HG02642 (cell line): ENCODE measurements at regions not wholly inside any gene's neighbourhood (a gene's known extent, or its start where the extent isn't known, plus 50 kb on each side); places are given as distances from the start of the nearest gene placed in this dataset.

Source experiments
- ATAC-seq: cut with Tn5 transposase; IDR thresholded peaks from one replicate; pipeline ENCODE4 v1.9.1; 2021; ENCODE audit warnings: mild to moderate bottlenecking; ENCODE audit not compliant: unreplicated experiment, poor library complexity

DNA sequence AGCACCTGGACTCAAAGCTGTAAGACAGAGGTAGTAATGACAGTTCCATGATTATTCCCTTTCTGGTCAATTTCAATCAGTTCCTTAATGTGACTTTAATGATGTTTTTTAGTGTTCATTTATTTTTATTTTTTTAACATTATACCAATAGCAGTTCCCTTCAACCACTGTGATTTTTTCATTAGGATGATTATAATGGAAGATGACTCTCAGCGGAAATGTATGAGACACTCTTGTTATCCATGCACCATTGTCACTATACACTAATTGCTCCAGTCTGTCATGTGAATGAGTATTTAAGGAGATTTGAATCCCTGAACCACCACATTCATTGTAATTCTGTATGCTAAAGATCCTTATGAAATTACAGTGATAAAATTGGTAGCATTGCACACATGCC, 2102.3 kb upstream of the AGA start:
- ATAC-seq = no peak

GRCh38 chr4:179552131-179552530, 2109.9 kb upstream of the AGA start:
- ATAC-seq = no peak

DNA sequence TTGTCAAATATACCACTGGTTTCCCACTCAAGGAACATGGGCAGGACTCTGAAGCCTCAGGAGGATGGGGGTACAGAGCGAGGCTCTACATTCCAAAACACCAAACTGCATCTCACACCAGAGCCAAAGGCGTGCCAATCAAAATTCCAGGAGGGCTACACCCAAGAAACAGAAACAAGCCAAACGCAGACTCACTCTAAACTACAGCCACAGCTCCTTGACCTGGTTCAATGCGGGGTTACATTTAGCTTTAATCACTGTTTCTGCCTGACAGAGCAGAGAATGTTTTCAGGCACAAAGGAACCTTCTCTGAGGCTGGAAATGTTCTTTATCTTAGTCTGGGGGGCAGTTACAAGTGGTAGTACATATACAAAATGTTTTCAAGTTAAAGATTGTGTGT, 2121.5 kb upstream of the AGA start:
- no peak for ATAC-seq

DNA sequence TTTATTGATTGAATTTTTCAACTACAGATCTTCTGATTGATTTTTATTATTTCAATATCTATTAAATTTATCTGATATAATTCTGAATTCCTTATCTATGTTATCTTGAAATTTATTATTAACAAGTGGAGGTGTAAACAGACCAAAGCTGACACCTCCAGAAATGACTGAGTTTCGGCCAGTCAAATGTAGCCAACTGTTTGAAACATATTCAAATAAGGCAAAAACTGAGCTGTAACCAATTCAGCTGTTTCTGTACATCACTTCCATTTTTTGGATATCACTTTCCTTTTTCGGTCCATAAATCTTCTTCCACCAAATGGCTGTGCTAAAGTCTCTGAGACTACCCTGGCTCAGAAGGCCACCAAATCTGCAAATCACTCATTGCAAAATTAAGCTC, 2127.3 kb upstream of the AGA start:
- no peak for ATAC-seq

GRCh38 chr4:179582164-179582905, 2140.1 kb upstream of the AGA start:
- no peak for ATAC-seq

- ATAC-seq = no peak
Observed at GRCh38 chr4:179583221-179583620, 2141.0 kb upstream of the AGA start.

- ATAC-seq = no peak
Observed at GRCh38 chr4:179584101-179584500, 2141.9 kb upstream of the AGA start.

- ATAC-seq = no peak
Observed at GRCh38 chr4:179585761-179586160, 2143.5 kb upstream of the AGA start.

GRCh38 chr4:179586460-179586859, 2144.2 kb upstream of the AGA start:
- ATAC-seq = no peak

DNA sequence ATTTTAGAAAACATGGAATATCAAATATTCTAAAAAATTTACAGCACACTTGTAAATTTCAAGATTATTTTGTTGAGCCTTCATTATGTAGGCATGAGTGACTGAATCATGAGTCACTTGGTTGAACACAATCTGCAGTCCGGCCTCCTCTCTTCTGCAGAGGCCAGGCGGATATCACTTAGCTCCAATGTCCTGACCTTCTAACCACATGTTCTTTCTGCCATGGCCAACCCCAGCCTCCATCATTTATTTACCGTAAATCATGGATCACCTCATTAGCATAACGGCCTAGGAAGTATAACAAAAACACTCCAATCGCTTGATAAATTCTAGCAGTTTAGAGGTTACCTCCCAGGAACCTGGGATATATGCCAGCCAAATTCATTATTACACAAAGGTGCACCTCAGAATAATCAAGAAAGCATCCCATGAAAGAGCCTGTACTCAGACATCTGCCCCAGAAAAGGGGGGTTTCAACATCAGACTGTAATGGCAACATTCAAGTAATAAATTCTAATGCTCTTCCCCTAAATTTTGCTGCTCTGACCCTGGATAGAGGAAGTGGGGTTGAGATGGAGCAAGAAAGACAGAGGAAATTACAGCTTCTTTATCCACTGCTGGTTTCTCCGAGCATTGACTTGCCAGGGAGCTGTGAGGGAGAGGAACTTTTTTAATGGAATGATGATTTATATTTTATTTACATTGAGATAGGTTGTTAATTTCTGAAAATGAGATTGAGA, 2153.6 kb upstream of the AGA start:
- no peak for ATAC-seq

- no peak for ATAC-seq
Observed at GRCh38 chr4:179596621-179597020, 2154.4 kb upstream of the AGA start.

GRCh38 chr4:179597301-179597700, 2155.1 kb upstream of the AGA start:
- ATAC-seq = no peak

DNA sequence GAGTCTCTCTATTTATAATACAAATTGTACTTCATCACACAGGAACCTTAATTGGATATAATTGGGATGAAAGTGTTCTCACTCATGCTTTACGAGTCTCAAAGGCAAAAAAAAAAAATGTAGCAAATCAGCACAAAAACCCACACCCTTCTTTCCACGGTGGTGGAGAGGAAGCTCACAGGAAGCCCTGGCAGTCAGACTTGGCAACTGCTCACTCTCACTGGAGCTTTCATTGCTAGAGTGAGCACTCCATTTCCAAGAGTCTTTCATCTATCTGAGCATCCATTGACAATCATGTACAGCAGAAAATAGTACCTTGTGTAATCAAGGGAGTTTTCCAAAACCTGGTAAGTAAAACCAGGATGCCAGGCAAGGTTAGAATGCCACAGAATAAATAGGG, 2159.4 kb upstream of the AGA start:
- ATAC-seq = no peak

DNA sequence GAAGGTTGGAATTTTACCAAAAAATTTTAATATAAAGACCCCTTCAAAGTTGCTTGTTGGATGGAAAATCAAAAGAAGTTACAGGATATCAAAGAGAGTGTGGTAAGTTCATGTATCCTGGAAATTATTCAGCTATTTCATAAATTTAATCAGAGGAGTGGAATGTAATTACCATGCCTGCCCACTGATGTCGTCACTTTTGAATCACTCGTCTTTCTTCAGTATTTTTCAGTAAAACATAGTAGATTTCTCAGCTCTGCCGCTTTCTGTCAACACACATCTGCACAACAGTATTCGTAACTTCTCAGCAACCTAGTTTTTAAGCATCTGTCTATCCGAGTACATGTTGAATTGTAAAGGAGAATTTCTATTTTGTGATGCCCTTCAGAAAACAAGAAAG, 2163.0 kb upstream of the AGA start:
- no peak for ATAC-seq

DNA sequence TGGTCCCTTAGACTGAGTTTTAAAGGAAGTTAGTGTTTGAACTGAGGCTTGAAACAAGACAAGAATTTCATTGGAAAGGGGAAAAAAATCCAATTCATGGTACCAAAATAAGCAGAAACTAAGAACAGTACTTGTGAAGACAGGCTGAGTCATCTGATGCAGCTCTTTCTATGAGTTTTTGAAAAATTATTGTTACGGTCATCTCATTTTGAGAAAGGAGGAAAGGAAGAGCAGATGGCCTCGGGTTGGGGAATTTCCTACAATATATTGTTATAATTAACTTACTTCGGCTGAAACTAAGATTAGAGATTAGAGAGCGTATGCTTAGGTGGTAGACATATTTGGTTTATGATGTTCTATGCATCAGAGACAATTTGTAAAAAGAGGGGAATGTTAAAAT, 2164.8 kb upstream of the AGA start:
- ATAC-seq = no peak

GRCh38 chr4:179615704-179616103, 2173.5 kb upstream of the AGA start:
- no peak for ATAC-seq

GRCh38 chr4:179618966-179619365, 2176.7 kb upstream of the AGA start:
- ATAC-seq = no peak

DNA sequence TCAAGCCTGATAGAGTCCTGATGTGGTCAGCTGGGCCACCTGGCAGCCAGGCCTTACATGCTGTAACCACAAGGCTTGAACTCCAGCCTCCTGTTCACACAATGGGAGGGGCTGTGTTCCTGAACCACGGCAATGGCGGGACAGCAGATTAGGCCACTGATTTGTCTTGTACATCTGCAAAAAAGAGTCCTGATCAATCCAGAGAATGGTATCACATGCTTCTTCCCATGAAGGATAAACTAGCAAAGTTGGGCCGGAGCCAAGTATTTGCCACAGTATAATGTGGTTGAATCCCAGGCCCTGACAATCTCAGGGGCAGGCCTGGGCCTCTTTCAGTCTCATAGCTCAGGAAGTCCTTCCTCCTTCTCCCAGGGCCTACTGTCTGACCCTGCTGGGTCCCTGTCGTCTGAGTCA, 2182.5 kb upstream of the AGA start:
- ATAC-seq = no peak

GRCh38 chr4:179625406-179625805, 2183.2 kb upstream of the AGA start:
- no peak for ATAC-seq

DNA sequence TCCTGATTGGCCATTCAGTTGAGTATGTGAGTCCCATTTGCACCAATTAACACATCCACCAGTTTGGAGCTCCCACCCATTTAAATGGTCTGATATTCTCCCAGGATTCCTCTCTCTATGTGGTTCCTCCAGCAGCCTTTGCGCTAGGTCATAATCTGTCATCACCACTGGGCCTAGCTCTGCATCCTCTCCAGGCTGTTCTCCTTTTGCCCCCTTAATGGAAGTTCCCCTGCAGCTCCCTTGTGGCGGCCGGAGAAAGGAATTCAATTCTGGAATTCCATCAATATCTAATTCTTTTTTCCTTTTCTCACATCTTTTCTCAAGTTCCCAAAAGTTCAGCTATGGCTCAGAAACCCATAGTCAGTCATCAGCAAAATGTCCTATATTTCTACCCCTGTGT, 2184.4 kb upstream of the AGA start:
- ATAC-seq = no peak

DNA sequence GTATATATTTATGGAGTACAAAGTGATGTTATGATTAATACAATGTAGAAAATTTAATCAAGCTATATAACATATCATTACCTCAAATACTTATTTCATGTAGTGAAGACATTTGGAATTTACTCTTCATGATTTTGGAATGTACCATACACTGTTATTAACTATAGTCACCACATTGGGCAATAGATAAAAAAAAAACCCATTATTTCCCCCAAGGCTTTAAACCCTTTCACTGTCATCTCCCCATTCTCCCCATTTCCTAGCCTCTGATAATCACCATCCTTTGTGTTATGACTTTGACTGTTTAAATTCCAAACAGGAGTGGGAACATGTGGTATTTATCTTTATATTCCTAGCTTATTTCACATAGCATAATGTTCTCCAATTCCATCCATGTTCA, 2189.1 kb upstream of the AGA start:
- ATAC-seq = no peak

GRCh38 chr4:179634862-179635261, 2192.6 kb upstream of the AGA start:
- no peak for ATAC-seq
